Cardiac fibroblast (primary cell): ENCODE measurements at regions not wholly inside any gene's neighbourhood (a gene's known extent, or its start where the extent isn't known, plus 50 kb on each side); places are given as distances from the start of the nearest gene placed in this dataset.

Experiments
- DNase-seq, 2 donors: peaks; one replicate each; pipeline versions ENCODE4 v3.0.0 to v3.0.0-alpha.2; 2010; ENCODE audit warnings: low read depth in 2 of 2
- H3K4me3 ChIP-seq, 2 donors: replicated peaks in 1 of 2; 1 replicate in 1 of 2; 2 replicates in 1 of 2; pipeline ENCODE4 v1.5.1; 2011; ENCODE audit warnings: low read depth in 2 of 2, low read length in 2 of 2, mild to moderate bottlenecking in 2 of 2, moderate library complexity in 1 of 2
- TF ChIP-seq, protein P1 (sequence below): IDR thresholded peaks from one replicate; pipeline ENCODE4 v1.5.1; 2011; ENCODE audit warnings: low read depth, mild to moderate bottlenecking, low read length, inconsistent platforms

DNA sequence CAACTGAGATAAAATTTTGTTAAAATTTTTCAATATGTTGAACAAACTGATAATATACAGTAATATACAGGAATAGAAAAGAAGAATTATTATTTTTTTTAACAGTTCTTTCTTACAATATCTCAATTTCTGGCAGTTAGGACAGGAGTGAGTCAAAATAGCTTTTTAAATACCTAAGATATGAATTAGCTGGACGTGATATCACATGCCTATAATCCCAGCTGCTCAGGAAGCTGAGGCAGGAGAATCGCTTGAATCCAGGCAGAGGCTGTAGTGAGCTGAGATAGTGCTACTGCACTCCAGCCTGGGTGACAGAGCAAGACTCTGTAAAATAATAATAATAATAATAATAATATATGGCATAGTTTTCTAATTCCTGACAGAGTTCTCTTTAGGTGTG lies 1039.3 kb downstream of the STPG2 start:
- TF ChIP-seq, protein P1, sequence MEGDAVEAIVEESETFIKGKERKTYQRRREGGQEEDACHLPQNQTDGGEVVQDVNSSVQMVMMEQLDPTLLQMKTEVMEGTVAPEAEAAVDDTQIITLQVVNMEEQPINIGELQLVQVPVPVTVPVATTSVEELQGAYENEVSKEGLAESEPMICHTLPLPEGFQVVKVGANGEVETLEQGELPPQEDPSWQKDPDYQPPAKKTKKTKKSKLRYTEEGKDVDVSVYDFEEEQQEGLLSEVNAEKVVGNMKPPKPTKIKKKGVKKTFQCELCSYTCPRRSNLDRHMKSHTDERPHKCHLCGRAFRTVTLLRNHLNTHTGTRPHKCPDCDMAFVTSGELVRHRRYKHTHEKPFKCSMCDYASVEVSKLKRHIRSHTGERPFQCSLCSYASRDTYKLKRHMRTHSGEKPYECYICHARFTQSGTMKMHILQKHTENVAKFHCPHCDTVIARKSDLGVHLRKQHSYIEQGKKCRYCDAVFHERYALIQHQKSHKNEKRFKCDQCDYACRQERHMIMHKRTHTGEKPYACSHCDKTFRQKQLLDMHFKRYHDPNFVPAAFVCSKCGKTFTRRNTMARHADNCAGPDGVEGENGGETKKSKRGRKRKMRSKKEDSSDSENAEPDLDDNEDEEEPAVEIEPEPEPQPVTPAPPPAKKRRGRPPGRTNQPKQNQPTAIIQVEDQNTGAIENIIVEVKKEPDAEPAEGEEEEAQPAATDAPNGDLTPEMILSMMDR = no peak
- peak in 1 of 2 donors; percentile 1 for DNase-seq

DNA sequence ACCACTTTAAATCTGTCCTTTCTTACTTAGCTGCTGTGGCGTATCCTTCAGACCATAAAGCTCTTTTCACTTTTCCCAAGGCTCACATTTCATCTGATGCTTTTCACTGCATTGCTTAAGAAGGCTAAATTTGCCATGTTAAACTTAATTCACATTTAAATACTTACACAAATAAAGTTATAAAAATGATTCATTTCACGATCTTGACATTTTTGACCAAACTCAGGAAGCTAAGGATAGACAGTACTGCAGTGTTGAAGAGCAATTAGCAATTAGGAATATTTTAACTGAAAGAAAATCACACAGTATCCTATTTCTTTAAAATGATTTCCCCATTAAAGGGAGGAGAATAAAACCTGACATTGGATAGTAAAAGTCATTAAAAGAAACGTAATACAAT lies 1038.6 kb downstream of the STPG2 start:
- TF ChIP-seq, protein P1 = no peak
- DNase-seq = no peak
- H3K4me3 ChIP-seq = no peak overlapping the region

More for the DNA sequence above, 1039.3 kb downstream of the STPG2 start:
- no peak overlapping the region for H3K4me3 ChIP-seq

- TF ChIP-seq, protein P1 = no peak
- no peak overlapping the region for H3K4me3 ChIP-seq
- DNase-seq = no peak
Observed at GRCh38 chr4:97105347-97106099, 1037.8 kb downstream of the STPG2 start.

DNA sequence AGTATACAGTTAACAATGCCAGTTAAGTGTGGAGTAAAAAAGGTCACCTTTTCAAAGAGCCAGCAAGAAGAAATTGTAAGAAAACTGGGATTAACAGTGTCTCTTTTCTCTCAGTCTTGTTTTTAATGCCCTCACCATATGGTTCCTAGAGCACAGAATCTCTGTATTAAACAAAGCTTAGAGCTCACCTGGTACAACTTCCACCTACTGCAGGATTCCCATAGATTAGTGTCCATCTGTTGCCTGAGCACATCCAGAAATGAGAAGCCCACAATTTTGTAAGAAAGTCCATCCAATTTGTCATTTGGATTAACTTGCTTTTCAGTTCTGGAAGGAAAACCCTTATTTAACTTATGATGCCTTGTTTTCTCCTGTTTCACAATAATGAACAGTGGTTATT lies 1037.1 kb downstream of the STPG2 start:
- TF ChIP-seq, protein P1 = no peak
- H3K4me3 ChIP-seq = no peak overlapping the region
- DNase-seq = no peak

- TF ChIP-seq, protein P1 = no peak
- no peak for DNase-seq
- no peak overlapping the region for H3K4me3 ChIP-seq
Observed at GRCh38 chr4:97110506-97110905, 1032.8 kb downstream of the STPG2 start.

- TF ChIP-seq, protein P1 = no peak
- no peak for DNase-seq
- no peak overlapping the region for H3K4me3 ChIP-seq
Observed at GRCh38 chr4:97116511-97116910, 1026.8 kb downstream of the STPG2 start.

GRCh38 chr4:97121493-97121892 lies 1021.8 kb downstream of the STPG2 start:
- TF ChIP-seq, protein P1 = no peak
- H3K4me3 ChIP-seq = no peak overlapping the region
- no peak for DNase-seq
